GM21825 (cell line): ENCODE measurements at regions not wholly inside any gene's neighbourhood (a gene's known extent, or its start where the extent isn't known, plus 50 kb on each side); places are given as distances from the start of the nearest gene placed in this dataset.
"Not testable (repeated sequence)": the region's sequence is repeated elsewhere in the genome, so short reads cannot be mapped to it uniquely, and the experiment has no call there.

Experiments used
- ATAC-seq: cut with Tn5 transposase; IDR thresholded peaks from one replicate; pipeline ENCODE4 v1.9.1; 2021; ENCODE audit warnings: mild to moderate bottlenecking, moderate library complexity; ENCODE audit not compliant: unreplicated experiment

DNA sequence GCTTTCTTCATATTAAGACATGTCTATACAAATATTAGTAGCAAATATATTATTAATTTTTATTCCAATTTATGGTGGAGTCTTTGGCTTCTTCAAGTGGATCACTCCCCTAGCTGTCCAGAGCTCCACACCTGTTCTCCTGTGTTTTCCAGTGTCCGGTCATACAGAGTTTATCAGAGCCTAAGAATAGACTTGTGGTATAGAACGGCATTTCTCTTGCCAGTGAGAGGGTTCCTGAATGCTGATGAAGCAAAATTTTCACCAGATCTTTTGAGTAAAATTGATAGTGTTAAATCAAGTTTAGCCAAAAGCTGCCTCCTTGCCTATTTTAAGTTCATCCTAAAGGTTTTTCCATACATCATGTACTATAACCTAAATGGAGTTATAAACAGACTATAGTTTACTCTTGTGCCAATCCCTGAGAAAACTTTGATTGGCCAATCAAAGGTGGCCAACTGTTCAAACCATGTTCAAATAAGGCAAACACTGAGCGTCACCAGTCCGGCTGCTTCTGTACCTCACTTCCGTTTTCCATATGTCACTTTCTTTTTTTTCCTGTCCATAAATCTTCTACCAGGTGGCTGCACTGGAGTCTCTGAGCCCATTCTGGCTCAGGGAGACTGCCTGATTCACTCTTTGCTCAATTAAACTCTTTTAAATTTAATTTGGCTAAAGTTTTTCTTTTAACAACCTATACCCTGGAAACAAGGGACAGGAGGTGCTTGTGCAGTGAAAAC, 422.7 kb upstream of the FRG2C start:
- not testable (repeated sequence) for ATAC-seq

DNA sequence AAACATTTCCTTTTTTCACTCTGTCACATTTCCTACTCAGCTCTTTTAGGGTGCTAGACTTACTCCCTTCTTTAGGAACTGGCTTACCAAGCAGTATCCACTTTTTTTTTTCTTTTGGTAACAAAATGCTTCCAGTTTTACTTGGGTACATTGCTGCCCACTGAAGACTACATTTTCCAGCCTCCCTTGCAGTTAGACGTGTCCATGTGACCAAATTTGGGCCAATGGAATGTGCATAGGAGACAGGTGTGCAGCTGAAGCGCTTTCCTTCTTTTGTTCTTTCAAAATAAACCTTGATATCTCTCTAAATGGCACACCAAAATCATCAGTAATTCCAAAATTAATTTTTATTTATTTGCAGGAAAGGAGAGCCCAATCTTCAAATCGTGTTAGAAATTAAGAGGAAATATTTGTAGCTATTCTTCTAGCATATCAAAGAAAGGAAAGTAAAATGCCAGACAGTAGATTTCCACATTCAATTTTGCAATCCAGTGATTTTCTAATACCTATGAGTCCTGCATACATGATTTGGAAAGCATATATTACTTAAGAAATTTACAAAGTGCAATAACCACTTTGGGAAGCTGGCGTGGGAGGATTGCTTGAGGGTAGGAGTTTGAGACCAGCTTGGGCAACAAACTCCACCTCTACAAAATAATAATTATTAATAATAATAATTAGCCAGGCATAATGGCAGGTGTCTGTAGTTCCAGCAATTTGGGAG, 422.0 kb upstream of the FRG2C start:
- no peak for ATAC-seq

GRCh38 chr3:75248974-75249373, 415.2 kb upstream of the FRG2C start:
- ATAC-seq: no peak

DNA sequence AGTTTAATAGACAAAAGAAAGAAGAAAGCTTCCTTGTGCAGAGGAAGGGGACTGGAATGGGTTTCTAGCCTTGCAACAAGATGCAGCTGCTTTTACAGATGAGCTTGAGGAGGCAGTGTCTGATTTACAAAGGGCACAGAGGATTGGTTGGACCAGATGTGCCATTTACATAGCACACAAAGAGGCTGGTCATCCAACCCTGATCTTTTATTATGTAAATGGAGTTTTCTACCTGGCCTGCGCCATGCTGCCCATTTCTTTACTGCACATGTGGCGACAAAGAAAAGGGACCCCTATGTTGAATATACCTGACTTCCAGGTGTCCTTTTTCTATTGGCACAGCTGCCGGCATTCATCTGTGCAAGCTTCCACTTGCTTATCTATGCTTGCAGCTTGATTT, 409.4 kb upstream of the FRG2C start:
- ATAC-seq: no peak

DNA sequence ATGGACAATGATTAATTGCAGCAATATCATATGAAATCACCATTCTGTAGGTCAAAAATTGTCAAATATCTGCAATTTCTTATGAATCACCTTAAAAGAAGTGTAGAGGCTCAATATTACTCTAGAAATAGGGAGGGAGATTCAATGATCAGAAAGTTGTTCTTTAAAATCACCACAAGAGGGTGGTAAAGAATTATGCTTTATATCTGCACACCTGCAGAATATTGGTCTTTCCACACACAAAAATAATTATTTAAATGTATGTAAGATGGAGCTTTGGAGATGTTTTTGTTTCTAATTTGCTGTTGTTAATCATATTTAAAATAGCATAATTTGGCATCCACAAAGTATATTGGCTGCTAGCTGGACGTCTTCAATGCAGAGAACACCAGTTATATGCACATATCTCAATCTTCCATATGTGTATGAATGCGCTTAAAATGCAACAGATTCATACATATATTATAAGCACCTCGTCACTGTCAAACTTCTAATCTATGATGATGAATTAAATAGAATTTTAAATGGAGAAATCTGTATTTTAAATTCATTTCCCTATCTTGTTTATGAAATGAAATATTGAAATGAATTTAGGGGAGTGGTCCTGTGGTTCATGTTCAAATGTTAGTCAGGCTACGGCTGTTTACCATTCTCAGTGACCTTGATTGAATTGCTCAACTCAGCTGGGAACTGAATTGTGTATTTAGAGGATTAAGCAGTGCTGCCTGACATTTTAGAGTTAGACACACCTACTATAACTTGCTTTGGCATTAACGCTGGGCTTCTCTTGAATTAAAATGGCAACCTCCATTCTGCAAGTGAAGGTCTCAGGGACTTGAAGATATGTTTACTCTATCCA, 405.1 kb upstream of the FRG2C start:
- ATAC-seq: not testable (repeated sequence)

GRCh38 chr3:75260975-75261374, 403.2 kb upstream of the FRG2C start:
- ATAC-seq: not testable (repeated sequence)

GRCh38 chr3:75262661-75263060, 401.5 kb upstream of the FRG2C start:
- no peak for ATAC-seq

DNA sequence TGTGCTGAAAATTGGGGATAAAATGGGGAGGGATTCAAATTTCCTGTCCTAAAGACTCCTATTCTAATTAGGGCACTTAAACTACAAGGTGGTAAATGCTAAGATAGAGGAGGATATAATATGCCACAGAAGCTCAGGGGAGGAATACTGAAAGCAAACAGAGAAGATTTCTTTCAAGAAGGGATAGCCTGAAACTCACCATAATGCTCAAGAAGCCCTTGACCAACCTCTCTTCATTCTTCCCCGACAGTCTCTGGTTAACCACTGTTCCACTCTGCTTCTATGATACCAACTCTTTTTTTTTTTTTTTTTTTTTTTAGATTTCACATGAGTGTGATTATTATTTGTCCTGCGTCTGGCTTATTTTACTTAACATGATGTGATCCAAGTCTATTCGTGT, 398.2 kb upstream of the FRG2C start:
- ATAC-seq: no peak

GRCh38 chr3:75268576-75268975, 395.6 kb upstream of the FRG2C start:
- ATAC-seq: not testable (repeated sequence)

DNA sequence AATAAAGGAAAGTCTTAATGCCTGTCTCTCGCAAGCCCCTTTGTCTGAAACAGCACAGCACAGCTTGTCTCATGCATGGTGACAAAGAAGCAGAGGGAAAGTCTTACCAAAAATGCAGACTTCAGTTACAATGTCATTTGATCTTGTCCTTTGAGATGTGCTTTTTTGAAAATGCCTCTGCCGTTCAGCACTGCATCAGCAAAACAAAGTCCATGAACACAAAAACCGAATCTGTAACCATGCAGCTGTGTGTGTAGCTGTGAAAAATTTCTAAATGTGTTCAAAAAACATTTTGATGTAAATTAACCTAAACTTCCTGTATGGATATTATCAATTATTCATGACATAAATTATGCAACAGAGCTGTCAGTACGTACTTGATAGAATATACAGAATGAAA, 391.9 kb upstream of the FRG2C start:
- ATAC-seq: not testable (repeated sequence)

GRCh38 chr3:75272691-75273090, 391.4 kb upstream of the FRG2C start:
- no peak for ATAC-seq

DNA sequence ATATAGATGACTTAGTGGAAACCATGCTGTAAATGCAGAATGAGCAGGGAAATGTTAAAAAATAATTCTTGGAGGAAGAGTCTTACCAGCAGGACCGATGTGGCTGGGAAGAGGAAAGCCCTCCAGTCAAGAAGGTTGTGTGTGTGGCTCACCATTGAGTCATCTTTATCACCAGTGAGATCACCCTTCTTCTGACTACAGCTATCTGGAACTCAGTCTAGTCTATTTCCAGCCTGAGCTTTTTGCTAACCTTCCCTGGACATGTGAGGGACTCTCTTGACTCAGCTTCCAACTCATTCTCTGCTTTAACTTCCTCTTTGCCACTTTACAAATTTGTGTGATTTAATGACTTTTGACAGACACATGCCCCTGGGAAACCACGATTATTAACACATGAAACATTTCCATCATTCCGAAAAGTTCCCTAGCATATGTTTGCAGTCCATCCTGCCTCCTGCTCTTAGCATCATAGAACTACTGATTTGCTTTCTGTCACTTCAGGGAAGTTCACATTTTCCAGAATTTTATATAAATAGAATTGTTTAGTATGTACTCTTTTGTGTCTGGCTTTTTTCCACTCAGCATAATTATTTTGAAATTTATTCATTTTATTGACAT, 378.5 kb upstream of the FRG2C start:
- ATAC-seq: not testable (repeated sequence)

DNA sequence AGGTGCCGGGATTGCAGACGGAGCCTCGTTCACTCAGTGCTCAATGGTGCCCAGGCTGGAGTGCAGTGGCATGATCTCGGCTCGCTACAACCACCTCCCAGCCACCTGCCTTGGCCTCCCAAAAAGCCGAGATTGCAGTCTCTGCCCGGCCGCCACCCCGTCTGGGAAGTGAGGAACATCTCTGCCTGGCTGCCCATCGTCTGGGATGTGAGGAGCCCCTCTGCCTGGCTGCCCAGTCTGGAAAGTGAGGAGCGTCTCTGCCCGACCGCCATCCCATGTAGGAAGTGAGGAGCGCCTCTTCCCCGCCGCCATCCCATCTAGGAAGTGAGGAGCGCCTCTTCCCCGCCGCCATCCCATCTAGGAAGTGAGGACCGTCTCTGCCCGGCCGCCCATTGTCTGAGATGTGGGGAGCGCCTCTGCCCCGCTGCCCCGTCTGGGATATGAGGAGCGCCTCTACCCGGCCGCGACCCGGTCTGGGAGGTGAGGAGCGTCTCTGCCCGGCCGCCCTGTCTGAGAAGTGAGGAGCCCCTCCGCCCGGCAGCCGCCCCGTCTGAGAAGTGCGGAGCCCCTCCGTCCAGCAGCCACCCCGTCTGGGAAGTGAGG, 375.1 kb upstream of the FRG2C start:
- ATAC-seq: not testable (repeated sequence)

DNA sequence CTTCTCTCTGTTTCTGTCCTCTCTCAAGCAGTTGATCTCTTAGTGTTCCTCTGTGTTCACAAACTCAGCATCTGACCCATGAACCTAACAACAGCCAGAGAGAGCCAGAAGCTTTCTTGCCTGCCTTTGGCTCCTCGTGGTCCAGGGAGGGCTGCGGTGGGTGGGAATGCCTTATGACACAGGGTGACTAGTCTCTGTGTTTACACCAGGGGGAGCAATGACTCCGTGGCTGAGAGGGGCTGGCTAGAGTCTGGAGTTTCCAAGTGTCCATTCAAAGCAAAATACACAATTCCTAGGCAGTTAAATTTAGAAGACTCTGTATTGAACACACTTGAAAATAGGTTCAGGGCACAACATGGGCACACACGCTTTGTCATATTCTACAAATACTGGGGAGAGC, 370.0 kb upstream of the FRG2C start:
- ATAC-seq: no peak

GRCh38 chr3:75295013-75295412, 369.1 kb upstream of the FRG2C start:
- ATAC-seq: no peak

DNA sequence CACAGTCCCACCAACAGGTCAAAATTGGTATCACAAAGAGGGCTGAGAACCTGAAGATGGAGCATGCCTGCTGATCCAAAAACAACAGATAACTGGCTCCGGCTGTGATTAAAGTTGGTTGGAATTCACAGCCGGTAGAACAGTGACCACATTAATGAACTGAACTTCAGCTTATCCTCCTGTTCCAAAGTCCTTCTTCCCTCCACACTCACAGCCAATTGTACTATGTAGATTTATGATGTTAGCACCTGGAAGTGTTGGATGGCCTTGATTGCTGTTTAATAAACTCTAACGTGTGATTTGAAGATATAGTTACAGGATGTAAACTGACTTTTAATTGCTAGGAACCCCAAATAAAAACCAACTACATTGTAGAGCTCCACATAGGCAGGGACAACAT, 367.3 kb upstream of the FRG2C start:
- ATAC-seq: no peak

DNA sequence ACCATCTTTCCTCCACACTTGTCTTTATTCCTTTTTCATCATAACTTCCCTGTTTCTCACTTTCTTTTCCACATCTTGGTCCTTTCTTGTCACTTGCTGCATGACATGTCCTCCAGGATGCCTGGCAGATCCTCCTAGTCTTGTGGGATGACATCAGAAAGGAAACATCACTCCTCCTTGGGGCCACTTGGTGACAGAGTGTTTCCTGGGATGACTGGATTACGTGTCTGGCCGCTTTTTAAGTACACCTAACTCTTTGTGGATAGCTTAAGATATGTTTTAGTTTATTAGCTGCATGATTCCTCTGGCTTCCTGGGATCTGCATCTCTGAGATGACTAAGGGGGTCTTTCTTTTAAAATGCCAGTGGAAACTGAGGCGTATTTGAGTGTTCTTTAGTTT, 363.5 kb upstream of the FRG2C start:
- no peak for ATAC-seq

DNA sequence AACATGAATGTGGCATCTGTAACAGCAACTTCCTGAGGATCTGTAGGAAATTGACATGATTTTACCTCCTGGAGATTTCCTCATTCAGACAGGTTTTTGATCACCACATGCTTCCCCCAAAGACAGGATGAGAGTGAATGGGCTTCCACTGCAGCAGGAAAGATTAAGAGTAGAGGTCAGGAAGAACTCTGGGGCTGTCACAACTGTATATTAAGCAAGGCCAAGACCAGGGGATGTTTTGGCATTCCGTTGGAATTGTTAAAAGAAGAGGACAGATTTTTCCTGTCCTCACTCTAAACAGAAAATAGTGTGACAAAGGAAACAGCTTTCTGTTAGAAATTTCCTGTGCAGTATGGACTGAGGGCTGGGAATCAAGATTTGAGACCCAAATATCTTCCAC, 363.1 kb upstream of the FRG2C start:
- not testable (repeated sequence) for ATAC-seq

GRCh38 chr3:75303741-75304140, 360.4 kb upstream of the FRG2C start:
- no peak for ATAC-seq

GRCh38 chr3:75305901-75306300, 358.2 kb upstream of the FRG2C start:
- ATAC-seq: no peak

DNA sequence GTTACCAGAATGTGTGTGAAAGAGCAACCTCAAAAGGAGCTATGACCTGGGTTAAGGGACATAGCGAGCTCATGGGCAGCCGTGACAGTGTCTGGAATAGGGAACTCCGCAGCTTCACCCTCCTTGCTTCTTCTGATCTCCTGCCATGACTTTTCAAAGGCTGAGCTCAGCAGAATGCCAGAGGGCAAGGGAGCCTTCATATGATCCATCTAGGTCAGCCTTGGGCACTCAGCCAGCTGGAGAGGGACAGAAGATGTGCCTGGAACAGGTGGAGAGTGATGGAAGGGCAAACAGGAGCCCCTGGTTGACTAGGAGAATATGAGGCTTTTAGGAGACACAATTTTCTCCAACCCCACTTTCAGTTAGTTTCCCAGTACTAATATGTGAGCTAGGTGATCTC, 352.8 kb upstream of the FRG2C start:
- not testable (repeated sequence) for ATAC-seq
